A673 (cell line): ENCODE measurements at regions not wholly inside any gene's neighbourhood (a gene's known extent, or its start where the extent isn't known, plus 50 kb on each side); places are given as distances from the start of the nearest gene placed in this dataset.

Source experiments
- EZH2 ChIP-seq: fragments of 200-600 bp; sonication (generic); IDR thresholded peaks from 2 replicates; pipeline ENCODE4 v1.6.1; 2017; ENCODE audit warnings: borderline replicate concordance, low read depth, mild to moderate bottlenecking, mixed read lengths, antibody characterized with exemption, low read length; ENCODE audit not compliant: poor library complexity, severe bottlenecking
- TF ChIP-seq, protein P1 (sequence below): fragments of 300-800, 200-600 bp; sonication (generic); conservative IDR thresholded peaks from 2 replicates; pipeline ENCODE4 v1.5.1; 2017; ENCODE audit warnings: low read depth, mild to moderate bottlenecking, antibody characterized with exemption, low read length, moderate library complexity, mixed read lengths

DNA sequence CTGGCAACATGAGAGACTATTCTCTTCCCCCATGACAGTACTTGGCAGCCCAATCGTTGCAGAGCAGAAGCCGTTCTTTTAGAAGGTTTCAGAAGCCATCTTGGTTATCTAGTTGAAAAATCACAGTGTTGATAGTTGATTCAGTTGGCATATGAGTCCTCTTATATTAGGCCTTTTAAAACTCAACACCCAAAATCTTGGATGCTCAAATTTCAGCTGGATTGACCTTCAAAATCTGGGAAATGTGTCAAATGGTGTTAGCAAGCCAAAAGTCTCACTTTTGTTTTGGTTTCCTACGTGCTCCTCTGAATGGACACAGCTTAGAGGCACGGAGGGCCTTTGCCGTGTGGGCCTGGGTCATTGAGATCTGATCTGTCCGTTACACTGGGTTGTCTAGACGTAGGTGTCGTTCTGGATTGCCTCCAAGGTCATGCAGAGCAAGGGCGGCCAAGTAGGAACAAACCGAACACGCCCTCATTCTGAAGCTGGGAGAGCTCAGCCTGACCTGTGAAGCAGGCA lies 59.3 kb upstream of the BMPER start:
- TF ChIP-seq, protein P1, sequence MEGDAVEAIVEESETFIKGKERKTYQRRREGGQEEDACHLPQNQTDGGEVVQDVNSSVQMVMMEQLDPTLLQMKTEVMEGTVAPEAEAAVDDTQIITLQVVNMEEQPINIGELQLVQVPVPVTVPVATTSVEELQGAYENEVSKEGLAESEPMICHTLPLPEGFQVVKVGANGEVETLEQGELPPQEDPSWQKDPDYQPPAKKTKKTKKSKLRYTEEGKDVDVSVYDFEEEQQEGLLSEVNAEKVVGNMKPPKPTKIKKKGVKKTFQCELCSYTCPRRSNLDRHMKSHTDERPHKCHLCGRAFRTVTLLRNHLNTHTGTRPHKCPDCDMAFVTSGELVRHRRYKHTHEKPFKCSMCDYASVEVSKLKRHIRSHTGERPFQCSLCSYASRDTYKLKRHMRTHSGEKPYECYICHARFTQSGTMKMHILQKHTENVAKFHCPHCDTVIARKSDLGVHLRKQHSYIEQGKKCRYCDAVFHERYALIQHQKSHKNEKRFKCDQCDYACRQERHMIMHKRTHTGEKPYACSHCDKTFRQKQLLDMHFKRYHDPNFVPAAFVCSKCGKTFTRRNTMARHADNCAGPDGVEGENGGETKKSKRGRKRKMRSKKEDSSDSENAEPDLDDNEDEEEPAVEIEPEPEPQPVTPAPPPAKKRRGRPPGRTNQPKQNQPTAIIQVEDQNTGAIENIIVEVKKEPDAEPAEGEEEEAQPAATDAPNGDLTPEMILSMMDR, result no peak
- TF ChIP-seq EZH2, result no peak
